ENCODE measurements at regions not wholly inside any gene's neighbourhood (a gene's known extent, or its start where the extent isn't known, plus 50 kb on each side); places are given as distances from the start of the nearest gene placed in this dataset.

DNA sequence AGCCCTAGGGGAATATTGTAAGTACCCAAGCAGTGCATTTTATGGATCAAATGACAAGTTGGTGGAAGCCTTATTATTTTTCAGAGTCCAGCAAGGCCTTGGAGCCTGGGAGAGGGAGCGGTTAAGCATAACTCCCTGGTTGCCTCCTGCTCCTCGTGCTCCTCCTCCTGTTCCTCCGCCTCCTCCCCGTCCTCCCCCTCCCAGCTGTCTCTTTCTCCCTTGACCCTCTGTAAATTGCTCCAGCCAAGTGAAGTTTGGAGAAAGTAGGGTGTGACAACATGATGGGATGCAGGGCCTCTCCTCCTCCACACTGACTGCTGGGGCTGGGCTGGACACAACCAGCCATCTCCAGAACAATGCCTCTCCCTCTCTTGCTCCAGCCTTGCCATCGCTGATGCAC is 586.9 kb downstream of the CCDC171 start (continued):
- TF ChIP-seq TAF1 (IDR thresholded peaks at IDR 0.05; ENCODE audit: control insufficient read depth, extremely low read depth, insufficient read depth, low read length, severe bottlenecking), result no peak
- no peak for TF ChIP-seq BHLHE40 (IDR thresholded peaks at IDR 0.05; ENCODE audit: low read length)
- no peak for TF ChIP-seq ZBTB17 (CRISPR knock-in tag; IDR thresholded peaks at IDR 0.05)
- TF ChIP-seq, protein P1, sequence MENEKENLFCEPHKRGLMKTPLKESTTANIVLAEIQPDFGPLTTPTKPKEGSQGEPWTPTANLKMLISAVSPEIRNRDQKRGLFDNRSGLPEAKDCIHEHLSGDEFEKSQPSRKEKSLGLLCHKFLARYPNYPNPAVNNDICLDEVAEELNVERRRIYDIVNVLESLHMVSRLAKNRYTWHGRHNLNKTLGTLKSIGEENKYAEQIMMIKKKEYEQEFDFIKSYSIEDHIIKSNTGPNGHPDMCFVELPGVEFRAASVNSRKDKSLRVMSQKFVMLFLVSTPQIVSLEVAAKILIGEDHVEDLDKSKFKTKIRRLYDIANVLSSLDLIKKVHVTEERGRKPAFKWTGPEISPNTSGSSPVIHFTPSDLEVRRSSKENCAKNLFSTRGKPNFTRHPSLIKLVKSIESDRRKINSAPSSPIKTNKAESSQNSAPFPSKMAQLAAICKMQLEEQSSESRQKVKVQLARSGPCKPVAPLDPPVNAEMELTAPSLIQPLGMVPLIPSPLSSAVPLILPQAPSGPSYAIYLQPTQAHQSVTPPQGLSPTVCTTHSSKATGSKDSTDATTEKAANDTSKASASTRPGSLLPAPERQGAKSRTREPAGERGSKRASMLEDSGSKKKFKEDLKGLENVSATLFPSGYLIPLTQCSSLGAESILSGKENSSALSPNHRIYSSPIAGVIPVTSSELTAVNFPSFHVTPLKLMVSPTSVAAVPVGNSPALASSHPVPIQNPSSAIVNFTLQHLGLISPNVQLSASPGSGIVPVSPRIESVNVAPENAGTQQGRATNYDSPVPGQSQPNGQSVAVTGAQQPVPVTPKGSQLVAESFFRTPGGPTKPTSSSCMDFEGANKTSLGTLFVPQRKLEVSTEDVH (IDR thresholded peaks at IDR 0.05; ENCODE audit: low read depth, partially characterized antibody), result no peak
- no peak for TF ChIP-seq POU5F1 (IDR thresholded peaks at IDR 0.05; ENCODE audit: borderline replicate concordance, low read depth, low read length, partially characterized antibody)
- no peak for TF ChIP-seq ZNF133 (CRISPR knock-in tag; IDR thresholded peaks at IDR 0.05)

DNA sequence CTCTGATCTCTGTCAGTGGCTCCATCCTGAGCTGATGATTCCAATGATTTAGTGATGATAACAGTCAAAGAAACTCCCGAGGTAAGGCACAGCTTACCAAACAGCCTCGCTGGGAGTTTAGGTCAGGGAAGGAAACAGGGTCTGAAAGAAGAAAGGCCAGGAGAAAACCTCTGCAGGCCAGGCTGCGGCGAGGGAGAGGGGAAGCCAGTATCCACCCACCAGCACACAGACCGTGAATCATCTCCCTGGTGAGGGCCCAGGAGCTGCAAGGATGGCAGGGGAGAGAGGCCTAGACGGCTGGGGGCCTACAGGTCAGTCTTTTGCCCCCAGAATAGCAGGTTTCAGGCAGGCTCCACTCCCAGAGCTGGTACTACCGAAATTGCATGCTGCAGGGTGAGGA is 590.5 kb downstream of the CCDC171 start:
- no peak overlapping the region for H2AFZ ChIP-seq (ENCODE audit: low read depth, low read length)
- H3K36me3 ChIP-seq (ENCODE audit: control insufficient read depth, insufficient read depth, low read length), result no peaks in the 10 kb centered on the region
- WGBS (ENCODE audit: insufficient coverage, low coverage, missing lambda C conversion rate), result 0% methylated on average over 6 of the region's 7 CpGs
- BruUV-seq (replicated peaks), result no TSS peak
- H3K4me2 ChIP-seq (ENCODE audit: insufficient read depth, low read length), result no peak overlapping the region
- no peaks in the 10 kb centered on the region for H3K79me2 ChIP-seq (ENCODE audit: control insufficient read depth, insufficient read depth, low read length)
- H4K20me1 ChIP-seq (replicated peaks; ENCODE audit: control insufficient read depth, insufficient read depth, low read length), result no peaks in the 10 kb centered on the region
- ChIA-PET POLR2A (no interaction called here), CTCF (ENCODE audit: low intra/inter-chr PET ratio) (no interaction called here)
- no peaks in the 10 kb centered on the region for H3K4me1 ChIP-seq (replicated peaks in 1 of 2; ENCODE audit: control insufficient read depth in 2 of 2, insufficient read depth in 2 of 2, low read length in 2 of 2)
- H3K9me1 ChIP-seq (ENCODE audit: control insufficient read depth, insufficient read depth, low read length), result no peaks in the 10 kb centered on the region
- in situ Hi-C loops (cut with MboI), result no loop called here
- ATAC-seq (no peak), FAIRE-seq (no peak), DNase-seq (ENCODE audit: extremely low read depth in 1 of 4, low spot score in 3 of 4) (no peak)
- TF ChIP-seq ZBTB8A (IDR thresholded peaks at IDR 0.05; ENCODE audit: partially characterized antibody), result no peak
- no peak for TF ChIP-seq PHB2 (IDR thresholded peaks at IDR 0.05; ENCODE audit: low read depth)
- H3K27me3 ChIP-seq (ENCODE audit: control insufficient read depth in 2 of 2, insufficient read depth in 2 of 2, low read length in 2 of 2), result no peaks in the 10 kb centered on the region
- intact Hi-C loops (cut with micrococcal nuclease), result no loop called here
- H3K27ac ChIP-seq (ENCODE audit: extremely low read depth, low read depth, low read length), result no peak overlapping the region
- H3K4me3 ChIP-seq, result no peak overlapping the region
- H3K9me3 ChIP-seq (replicated peaks; ENCODE audit: control insufficient read depth, insufficient read depth, low read depth, low read length), result no peaks in the 10 kb centered on the region
- no peak overlapping the region for H3K9ac ChIP-seq (ENCODE audit: insufficient read depth in 1 of 2, low read depth in 2 of 2, low read length in 2 of 2)

Measured in K562 (cell line).